ENCODE measurements at regions not wholly inside any gene's neighbourhood (a gene's known extent, or its start where the extent isn't known, plus 50 kb on each side); places are given as distances from the start of the nearest gene placed in this dataset.

DNA sequence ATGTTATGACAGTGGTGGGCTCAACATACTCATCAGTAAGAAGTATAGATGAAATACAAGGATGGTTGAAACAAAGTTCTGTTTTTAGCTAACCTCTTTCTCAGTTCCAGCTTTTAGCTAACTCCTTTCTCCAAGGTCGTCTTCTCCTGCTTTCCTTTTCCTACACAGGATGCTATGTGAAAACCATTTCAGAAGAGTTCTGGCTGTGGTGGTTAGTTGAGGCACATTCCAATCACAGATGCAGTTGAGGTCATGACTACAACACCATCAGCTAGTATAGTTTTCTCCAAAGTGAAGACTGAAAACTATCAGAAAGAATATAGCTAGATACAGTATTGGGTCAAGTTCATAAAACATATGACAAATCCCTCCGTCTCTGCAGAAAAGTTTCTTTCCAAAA lies 477.7 kb upstream of the C9orf72 start:
- Histone ChIP-seq H3K27me3 (replicated peaks in 1 of 4; ENCODE audit: control insufficient read depth in 3 of 4, extremely low read depth in 1 of 4, insufficient read depth in 3 of 4, low read length in 3 of 4) (no peaks in the 10 kb centered on the region), H2BK5ac (ENCODE audit: low read depth, low read length) (no peak overlapping the region), H2BK12ac (ENCODE audit: low read depth, low read length) (no peak overlapping the region), H3K56ac (replicated peaks; ENCODE audit: insufficient read length, low read depth, low read length) (no peak overlapping the region), H2BK15ac (ENCODE audit: low read length) (no peak overlapping the region), H2BK20ac (ENCODE audit: low read length) (no peak overlapping the region), H3K4me1 (replicated peaks in 1 of 4; ENCODE audit: control insufficient read depth in 3 of 4, insufficient read depth in 4 of 4, low read length in 3 of 4) (no peaks in the 10 kb centered on the region), H3K23me2 (ENCODE audit: low read depth, low read length) (no peaks in the 10 kb centered on the region), H3K36me3 (ENCODE audit: control insufficient read depth in 2 of 4, insufficient read depth in 4 of 4, low read length in 3 of 4) (no peaks in the 10 kb centered on the region), H3K9ac (replicated peaks in 1 of 4; ENCODE audit: extremely low read depth in 1 of 4, low read depth in 3 of 4, low read length in 3 of 4) (no peak overlapping the region), H3K23ac (ENCODE audit: insufficient read length) (no peak overlapping the region), H4K5ac (ENCODE audit: insufficient read length, low read depth, low read length) (no peak overlapping the region), H2AFZ (ENCODE audit: low read length) (no peak overlapping the region), H4K8ac (ENCODE audit: extremely low read depth, insufficient read depth, low read length) (no peak overlapping the region), H3K79me1 (ENCODE audit: low read depth, low read length) (no peaks in the 10 kb centered on the region), H2AK5ac (ENCODE audit: low read depth, low read length) (no peak overlapping the region), H3K4ac (replicated peaks; ENCODE audit: insufficient read length, low read depth, low read length) (no peak overlapping the region), H3K79me2 (ENCODE audit: control insufficient read depth in 1 of 2, insufficient read depth in 2 of 2, low read length in 2 of 2) (no peaks in the 10 kb centered on the region), H3K18ac (ENCODE audit: extremely low read depth, low read length) (no peak overlapping the region), H3K9me3 (ENCODE audit: insufficient read depth in 2 of 2, low read depth in 1 of 2, low read length in 1 of 2) (no peaks in the 10 kb centered on the region), H3K14ac (ENCODE audit: insufficient read length) (no peak overlapping the region), H4K20me1 (replicated peaks in 1 of 2; ENCODE audit: control insufficient read depth in 1 of 2, insufficient read depth in 2 of 2, low read length in 2 of 2) (no peaks in the 10 kb centered on the region), H4K91ac (replicated peaks; ENCODE audit: insufficient read length, low read length) (no peak overlapping the region), H3K4me3 (ENCODE audit: extremely low read depth in 1 of 4, insufficient read depth in 2 of 4, low read depth in 3 of 4, low read length in 4 of 4) (no peak overlapping the region), H2BK120ac (replicated peaks; ENCODE audit: low read depth, low read length) (no peak overlapping the region), H3K27ac (ENCODE audit: low read depth, low read length) (no peak overlapping the region), H3K4me2 (ENCODE audit: insufficient read depth in 1 of 2, low read depth in 2 of 2, low read length in 2 of 2) (no peak overlapping the region)
- no peak for TF ChIP-seq CBX5 (IDR thresholded peaks at IDR 0.05; ENCODE audit: low read depth, low read length)
- TF ChIP-seq CHD2 (IDR thresholded peaks at IDR 0.05; ENCODE audit: low read length) = no peak
- TF ChIP-seq CHD1 (IDR thresholded peaks at IDR 0.05; ENCODE audit: low read depth, low read length) = no peak
- no peak for TF ChIP-seq POLR2A (IDR thresholded peaks at IDR 0.05; ENCODE audit: control extremely low read depth in 1 of 2, low read depth in 2 of 2, low read length in 2 of 2)
- TF ChIP-seq JUND (IDR thresholded peaks at IDR 0.05; ENCODE audit: low read length) = no peak
- TF ChIP-seq HDAC2 (IDR thresholded peaks at IDR 0.05; ENCODE audit: borderline replicate concordance in 1 of 2, low read depth in 2 of 2, low read length in 2 of 2) = no peak
- no peak for TF ChIP-seq FOSL1 (IDR thresholded peaks at IDR 0.05; ENCODE audit: insufficient read depth, low read depth, low read length)
- TF ChIP-seq TAF7 (optimal IDR thresholded peaks at IDR 0.05; ENCODE audit: borderline replicate concordance, low read depth, low read length) = no peak
- TF ChIP-seq SRF (IDR thresholded peaks at IDR 0.05; ENCODE audit: low read depth, low read length) = no peak
- TF ChIP-seq, protein P1, sequence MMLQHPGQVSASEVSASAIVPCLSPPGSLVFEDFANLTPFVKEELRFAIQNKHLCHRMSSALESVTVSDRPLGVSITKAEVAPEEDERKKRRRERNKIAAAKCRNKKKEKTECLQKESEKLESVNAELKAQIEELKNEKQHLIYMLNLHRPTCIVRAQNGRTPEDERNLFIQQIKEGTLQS (IDR thresholded peaks at IDR 0.05; ENCODE audit: insufficient read depth, low read depth, low read length) = no peak
- no peak for TF ChIP-seq TEAD4 (IDR thresholded peaks at IDR 0.05; ENCODE audit: low read depth, low read length)
- TF ChIP-seq ASH2L (IDR thresholded peaks at IDR 0.05; ENCODE audit: low read length) = no peak
- TF ChIP-seq GABPA (IDR thresholded peaks at IDR 0.05; ENCODE audit: borderline replicate concordance, insufficient read depth, low read length) = no peak
- TF ChIP-seq SAP30 (IDR thresholded peaks at IDR 0.05; ENCODE audit: insufficient read depth, insufficient replicate concordance, low read length) = no peak
- TF ChIP-seq SP1 (IDR thresholded peaks at IDR 0.05; ENCODE audit: low read depth, low read length) = no peak
- ChIA-PET POLR2A (ENCODE audit: partially characterized antibody) (no interaction called here), CTCF (ENCODE audit: partially characterized antibody) (interaction anchor here (1.2 to 1.8 kb wide), 2 partner anchors 9 to 327 kb away, joined by 4 to 5 read pairs; no protein-coding TSS in a partner anchor)
- no peak for FAIRE-seq
- DNase-seq (ENCODE audit: low read depth in 1 of 2, low spot score in 2 of 2) = no peak
- WGBS, 2 experiments (ENCODE audit: extremely low coverage in 1 of 2, insufficient coverage in 1 of 2, insufficient read length in 1 of 2, insufficient replicate concordance in 2 of 2, low coverage in 1 of 2, low lambda C conversion rate in 2 of 2, missing lambda C conversion rate in 1 of 2) = 90% methylated on average over 2 of the region's 2 CpGs; no CpG with 5 or more reads in 1 of the 2 experiments
